ENCODE measurements at regions not wholly inside any gene's neighbourhood (a gene's known extent, or its start where the extent isn't known, plus 50 kb on each side); places are given as distances from the start of the nearest gene placed in this dataset.

DNA sequence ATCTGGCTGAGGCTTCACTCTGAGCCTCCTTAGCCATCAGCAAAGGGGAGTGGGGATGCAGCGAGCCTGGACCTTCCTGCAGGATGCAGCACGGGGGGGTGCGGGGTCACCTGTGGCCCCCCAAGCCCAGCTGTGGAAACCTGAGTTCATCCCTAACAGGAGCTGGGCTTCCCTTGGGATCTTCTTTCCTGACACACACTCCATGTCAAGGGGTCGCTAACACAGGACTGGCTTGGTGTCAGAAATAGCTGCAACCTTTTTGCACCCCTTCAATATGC is 174.7 kb downstream of the RTP5 start:
- TF ChIP-seq NANOG (IDR thresholded peaks at IDR 0.05; ENCODE audit: insufficient read depth, low read depth, low read length, poor library complexity, severe bottlenecking) (no peak), GABPA (IDR thresholded peaks at IDR 0.05; ENCODE audit: borderline replicate concordance, insufficient read depth, low read length) (no peak), POLR2AphosphoS5 (IDR thresholded peaks at IDR 0.05; ENCODE audit: low read depth, low read length) (no peak), EZH2 (IDR thresholded peaks at IDR 0.05; ENCODE audit: low read depth, low read length, severe bottlenecking) (no peak), RBBP5 (IDR thresholded peaks at IDR 0.05; ENCODE audit: borderline replicate concordance, low read depth, low read length) (no peak), FOSL1 (IDR thresholded peaks at IDR 0.05; ENCODE audit: insufficient read depth, low read depth, low read length) (no peak), ZNF274 (IDR thresholded peaks at IDR 0.05; ENCODE audit: borderline replicate concordance, extremely low read depth, low read length) (no peak)
- TF ChIP-seq, protein P1, sequence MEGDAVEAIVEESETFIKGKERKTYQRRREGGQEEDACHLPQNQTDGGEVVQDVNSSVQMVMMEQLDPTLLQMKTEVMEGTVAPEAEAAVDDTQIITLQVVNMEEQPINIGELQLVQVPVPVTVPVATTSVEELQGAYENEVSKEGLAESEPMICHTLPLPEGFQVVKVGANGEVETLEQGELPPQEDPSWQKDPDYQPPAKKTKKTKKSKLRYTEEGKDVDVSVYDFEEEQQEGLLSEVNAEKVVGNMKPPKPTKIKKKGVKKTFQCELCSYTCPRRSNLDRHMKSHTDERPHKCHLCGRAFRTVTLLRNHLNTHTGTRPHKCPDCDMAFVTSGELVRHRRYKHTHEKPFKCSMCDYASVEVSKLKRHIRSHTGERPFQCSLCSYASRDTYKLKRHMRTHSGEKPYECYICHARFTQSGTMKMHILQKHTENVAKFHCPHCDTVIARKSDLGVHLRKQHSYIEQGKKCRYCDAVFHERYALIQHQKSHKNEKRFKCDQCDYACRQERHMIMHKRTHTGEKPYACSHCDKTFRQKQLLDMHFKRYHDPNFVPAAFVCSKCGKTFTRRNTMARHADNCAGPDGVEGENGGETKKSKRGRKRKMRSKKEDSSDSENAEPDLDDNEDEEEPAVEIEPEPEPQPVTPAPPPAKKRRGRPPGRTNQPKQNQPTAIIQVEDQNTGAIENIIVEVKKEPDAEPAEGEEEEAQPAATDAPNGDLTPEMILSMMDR (IDR thresholded peaks at IDR 0.05; ENCODE audit: control extremely low read depth in 1 of 3, insufficient read depth in 1 of 3, low read depth in 1 of 3, low read length in 3 of 3): no peak

Measured in H1 (cell line).